Keratinocyte (primary cell): ENCODE measurements at regions not wholly inside any gene's neighbourhood (a gene's known extent, or its start where the extent isn't known, plus 50 kb on each side); places are given as distances from the start of the nearest gene placed in this dataset.

Source experiments
- DNase-seq: peaks from one replicate; pipeline ENCODE4 v3.0.0-alpha.2; 2011; ENCODE audit warnings: low read depth, missing footprints, low spot score
- FAIRE-seq: peaks from 2 replicates; lab custom pipeline; 2011; peaks lifted over from hg19 to GRCh38; lab: Jason Lieb, UNC
- H2AFZ ChIP-seq: 2 replicates; pipeline ENCODE4 v1.6.0; 2012; ENCODE audit warnings: low read length, control low read depth, inconsistent platforms; ENCODE audit not compliant: control insufficient read depth
- H3K27ac ChIP-seq: 2 replicates; pipeline ENCODE4 v1.5.1; 2011; ENCODE audit warnings: low read length; ENCODE audit not compliant: control insufficient read depth, insufficient read depth
- H3K27me3 ChIP-seq: 3 replicates; pipeline ENCODE4 v1.6.0; 2011; ENCODE audit warnings: low read length; ENCODE audit not compliant: control insufficient read depth, insufficient read depth; ENCODE audit errors: extremely low read depth
- H3K36me3 ChIP-seq, 2 experiments: 2 replicates in 1 of 2; 3 replicates in 1 of 2; pipeline ENCODE4 v1.5.1; 2011; ENCODE audit warnings: low read length in 2 of 2, mild to moderate bottlenecking in 1 of 2; ENCODE audit not compliant: control insufficient read depth in 2 of 2, insufficient read depth in 2 of 2; ENCODE audit errors: extremely low read depth in 1 of 2
- H3K4me1 ChIP-seq: 3 replicates; pipeline ENCODE4 v1.5.1; 2011; ENCODE audit warnings: low read length; ENCODE audit not compliant: control insufficient read depth, insufficient read depth; ENCODE audit errors: extremely low read depth
- H3K4me2 ChIP-seq: 3 replicates; pipeline ENCODE4 v1.6.0; 2011; ENCODE audit warnings: low read depth, low read length; ENCODE audit not compliant: control insufficient read depth, insufficient read depth; ENCODE audit errors: extremely low read depth
- H3K4me3 ChIP-seq, 3 experiments: fragments of 200-600 bp in 1 of 3; sonication (generic) in 1 of 3; 2 replicates in 2 of 3; 3 replicates in 1 of 3; pipeline ENCODE4 v1.5.1; 2011 to 2016; ENCODE audit warnings: low read length in 3 of 3, mild to moderate bottlenecking in 3 of 3, control low read depth in 2 of 3, inconsistent platforms in 1 of 3, low read depth in 1 of 3, mixed read lengths in 1 of 3, mixed run types in 1 of 3, moderate library complexity in 1 of 3; ENCODE audit not compliant: control insufficient read depth in 2 of 3, insufficient read depth in 2 of 3; ENCODE audit errors: extremely low read depth in 1 of 3
- H3K79me2 ChIP-seq: 2 replicates; pipeline ENCODE4 v1.6.0; 2012; ENCODE audit warnings: low read length; ENCODE audit not compliant: control insufficient read depth, insufficient read depth
- H3K9ac ChIP-seq: 3 replicates; pipeline ENCODE4 v1.6.0; 2011; ENCODE audit warnings: low read length; ENCODE audit not compliant: control insufficient read depth, insufficient read depth; ENCODE audit errors: extremely low read depth
- H3K9me1 ChIP-seq: 3 replicates; pipeline ENCODE4 v1.6.0; 2011; ENCODE audit warnings: low read length; ENCODE audit not compliant: control insufficient read depth, insufficient read depth; ENCODE audit errors: extremely low read depth
- H3K9me3 ChIP-seq: 2 replicates; pipeline ENCODE4 v1.5.1; 2012; ENCODE audit warnings: low read depth, low read length; ENCODE audit not compliant: control insufficient read depth
- H4K20me1 ChIP-seq: 3 replicates; pipeline ENCODE4 v1.6.0; 2011; ENCODE audit warnings: low read length; ENCODE audit not compliant: control insufficient read depth, insufficient read depth; ENCODE audit errors: extremely low read depth
- CTCF ChIP-seq, 3 experiments: IDR thresholded peaks in 1 of 3; conservative IDR thresholded peaks in 1 of 3; optimal IDR thresholded peaks in 1 of 3; 2 replicates in 2 of 3; 3 replicates in 1 of 3; pipeline versions ENCODE3 to v1.5.1; 2011; ENCODE audit warnings: low read length in 3 of 3, mild to moderate bottlenecking in 3 of 3, moderate library complexity in 2 of 3, control low read depth in 1 of 3, inconsistent platforms in 1 of 3; ENCODE audit not compliant: insufficient read depth in 2 of 3; ENCODE audit errors: extremely low read depth in 1 of 3
- EZH2 ChIP-seq: IDR thresholded peaks from one replicate; pipeline ENCODE4 v1.6.1; 2012; ENCODE audit warnings: inconsistent platforms, mild to moderate bottlenecking, low read length, moderate library complexity
- dilution Hi-C: fragments of 300-500 bp; cut with MboI; formaldehyde crosslinking; loops from one replicate; pipeline ENCODE4 v1.7.0; 2020; ENCODE audit warnings: low sequenced_read_pairs; ENCODE audit not compliant: extremely low pct_ligation_motif_present

GRCh38 chr16:79947771-79948170, 347.2 kb upstream of the MAF start:
- Histone ChIP-seq H3K4me1 (peaks cover 3% of the 10 kb centered on the region), H3K9me1 (no peaks in the 10 kb centered on the region), H3K4me2 (no peak overlapping the region), H3K9me3 (no peaks in the 10 kb centered on the region), H3K79me2 (no peaks in the 10 kb centered on the region), H4K20me1 (no peaks in the 10 kb centered on the region), H3K36me3 (no peaks in the 10 kb centered on the region), H3K9ac (no peak overlapping the region), H3K27ac (no peak overlapping the region), H3K4me3 (no peak overlapping the region), H3K27me3 (no peaks in the 10 kb centered on the region), H2AFZ (no peak overlapping the region)
- TF ChIP-seq EZH2 (no peak), CTCF (optimal IDR thresholded peaks at IDR 0.05 in 1 of 3, IDR thresholded peaks at IDR 0.05 in 1 of 3, conservative IDR thresholded peaks at IDR 0.05 in 1 of 3; ENCODE audit: extremely low read depth in 1 of 3, insufficient read depth in 2 of 3, low read length in 3 of 3) (no peak)
- DNase-seq (no peak), FAIRE-seq (no peak)
- dilution Hi-C loops: no loop called here

GRCh38 chr16:79946252-79946651, 345.7 kb upstream of the MAF start:
- Histone ChIP-seq H3K27ac (no peak overlapping the region), H3K9me3 (no peaks in the 10 kb centered on the region), H3K4me1 (peaks cover 3% of the 10 kb centered on the region), H3K9ac (no peak overlapping the region), H3K36me3 (no peaks in the 10 kb centered on the region), H3K79me2 (no peaks in the 10 kb centered on the region), H2AFZ (no peak overlapping the region), H3K4me2 (no peak overlapping the region), H3K9me1 (no peaks in the 10 kb centered on the region), H3K4me3 (no peak overlapping the region), H3K27me3 (no peaks in the 10 kb centered on the region), H4K20me1 (no peaks in the 10 kb centered on the region)
- FAIRE-seq: no peak
- no peak for TF ChIP-seq EZH2
- no peak for TF ChIP-seq CTCF (optimal IDR thresholded peaks at IDR 0.05 in 1 of 3, IDR thresholded peaks at IDR 0.05 in 1 of 3, conservative IDR thresholded peaks at IDR 0.05 in 1 of 3; ENCODE audit: extremely low read depth in 1 of 3, insufficient read depth in 2 of 3, low read length in 3 of 3)
- dilution Hi-C loops: no loop called here
- no peak for DNase-seq
